MM.1S (cell line): ENCODE measurements at regions not wholly inside any gene's neighbourhood (a gene's known extent, or its start where the extent isn't known, plus 50 kb on each side); places are given as distances from the start of the nearest gene placed in this dataset.

Experiments
- EZH2 ChIP-seq: fragments of 300-600 bp; sonication (generic); optimal IDR thresholded peaks from 2 replicates; pipeline ENCODE3; 2017; ENCODE audit warnings: low read depth, mild to moderate bottlenecking, antibody characterized with exemption, low read length, mixed read lengths
- TF ChIP-seq, protein P1 (sequence below): fragments of 300-600 bp; sonication (generic); IDR thresholded peaks from 2 replicates; pipeline ENCODE4 v1.5.1; 2016; ENCODE audit warnings: antibody characterized with exemption, low read length, mixed read lengths

DNA sequence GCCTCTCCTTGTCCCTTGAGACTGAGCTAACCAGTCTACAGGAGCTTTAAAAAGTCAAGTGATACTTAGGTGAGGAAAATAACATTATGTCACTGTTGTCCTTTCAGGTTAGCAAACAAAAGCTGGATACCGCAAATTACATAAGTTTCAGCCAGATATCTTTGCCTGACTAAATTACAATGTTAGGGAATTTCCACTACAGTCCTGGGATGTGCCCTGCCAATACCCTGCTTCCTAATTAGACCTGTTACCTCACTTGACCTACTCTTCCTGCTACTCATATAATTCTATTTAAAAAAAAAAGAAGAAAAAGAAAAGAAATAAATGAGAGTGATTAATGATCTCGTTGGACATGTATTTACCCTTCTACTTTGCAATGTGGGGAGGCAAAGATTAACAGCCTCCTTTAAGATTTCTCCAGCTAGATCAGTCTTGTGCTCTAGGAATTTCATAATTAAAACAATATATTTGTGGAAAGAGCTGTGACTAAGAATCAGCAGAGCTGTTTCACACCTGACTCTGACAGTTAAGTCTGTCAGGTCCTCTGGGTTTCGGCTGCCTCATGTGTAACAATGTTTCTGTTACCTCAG is 318.9 kb downstream of the HDGFL1 start:
- TF ChIP-seq, protein P1, sequence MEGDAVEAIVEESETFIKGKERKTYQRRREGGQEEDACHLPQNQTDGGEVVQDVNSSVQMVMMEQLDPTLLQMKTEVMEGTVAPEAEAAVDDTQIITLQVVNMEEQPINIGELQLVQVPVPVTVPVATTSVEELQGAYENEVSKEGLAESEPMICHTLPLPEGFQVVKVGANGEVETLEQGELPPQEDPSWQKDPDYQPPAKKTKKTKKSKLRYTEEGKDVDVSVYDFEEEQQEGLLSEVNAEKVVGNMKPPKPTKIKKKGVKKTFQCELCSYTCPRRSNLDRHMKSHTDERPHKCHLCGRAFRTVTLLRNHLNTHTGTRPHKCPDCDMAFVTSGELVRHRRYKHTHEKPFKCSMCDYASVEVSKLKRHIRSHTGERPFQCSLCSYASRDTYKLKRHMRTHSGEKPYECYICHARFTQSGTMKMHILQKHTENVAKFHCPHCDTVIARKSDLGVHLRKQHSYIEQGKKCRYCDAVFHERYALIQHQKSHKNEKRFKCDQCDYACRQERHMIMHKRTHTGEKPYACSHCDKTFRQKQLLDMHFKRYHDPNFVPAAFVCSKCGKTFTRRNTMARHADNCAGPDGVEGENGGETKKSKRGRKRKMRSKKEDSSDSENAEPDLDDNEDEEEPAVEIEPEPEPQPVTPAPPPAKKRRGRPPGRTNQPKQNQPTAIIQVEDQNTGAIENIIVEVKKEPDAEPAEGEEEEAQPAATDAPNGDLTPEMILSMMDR, result no peak
- TF ChIP-seq EZH2, result no peak
